ENCODE measurements at regions not wholly inside any gene's neighbourhood (a gene's known extent, or its start where the extent isn't known, plus 50 kb on each side); places are given as distances from the start of the nearest gene placed in this dataset.

DNA sequence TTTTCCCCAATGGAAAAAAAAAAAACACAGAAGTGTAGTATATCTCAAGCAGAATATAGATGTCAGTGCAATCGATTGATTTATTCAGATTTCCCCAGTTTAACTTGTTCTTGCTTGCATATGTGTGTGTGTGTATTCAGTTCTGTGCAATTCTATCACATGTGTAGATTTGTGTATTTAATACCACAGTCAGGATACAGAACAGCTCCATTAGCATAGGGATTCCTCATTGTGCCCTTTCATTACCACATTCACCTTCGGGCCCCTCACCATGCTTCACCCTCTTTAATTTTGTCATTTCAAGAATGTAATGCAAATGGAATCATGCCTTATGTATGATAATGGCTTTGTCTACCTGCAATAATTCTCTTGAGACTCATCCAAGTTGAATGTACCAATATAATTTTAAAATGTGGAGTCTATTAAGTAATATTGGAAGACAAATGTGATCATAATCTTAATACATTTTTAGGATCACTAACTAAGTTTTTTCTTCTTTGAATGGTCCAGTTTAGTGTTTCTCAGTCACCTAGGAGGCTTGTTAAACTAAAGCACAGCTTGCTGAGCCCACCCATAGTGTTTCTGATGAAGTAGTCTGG is 187.9 kb downstream of the TENT5A start:
- ATAC-seq (no peak), DNase-seq (ENCODE audit: low read depth in 1 of 2, low spot score in 1 of 2) (no peak), FAIRE-seq (no peak)
- WGBS (ENCODE audit: missing lambda C conversion rate): 46% methylated on average over 2 of the region's 2 CpGs
- peaks cover 3% of the 10 kb centered on the region; the same call in 1 of the 3 replicates for H3K4me1 ChIP-seq
- H3K4me3 ChIP-seq: no peak overlapping the region
- H3K9me3 ChIP-seq: no peaks in the 10 kb centered on the region
- H3K27ac ChIP-seq: no peak overlapping the region
- no peak overlapping the region for H3K4me2 ChIP-seq
- ChIA-PET CTCF (no interaction called here), POLR2A (no interaction called here)
- TF ChIP-seq KDM1A (IDR thresholded peaks at IDR 0.05; ENCODE audit: low read depth) (no peak), FOSB (CRISPR knock-in tag; IDR thresholded peaks at IDR 0.05) (no peak), CEBPB (IDR thresholded peaks at IDR 0.05) (no peak), PHF8 (IDR thresholded peaks at IDR 0.05; ENCODE audit: borderline replicate concordance, low read depth) (no peak), ZFP36 (IDR thresholded peaks at IDR 0.05; ENCODE audit: borderline replicate concordance, partially characterized antibody) (no peak), HDAC2 (IDR thresholded peaks at IDR 0.05) (no peak), CBX2 (IDR thresholded peaks at IDR 0.05; ENCODE audit: borderline replicate concordance, low read depth) (no peak), CHD4 (IDR thresholded peaks at IDR 0.05; ENCODE audit: borderline replicate concordance) (no peak)
- TF ChIP-seq, protein P1, sequence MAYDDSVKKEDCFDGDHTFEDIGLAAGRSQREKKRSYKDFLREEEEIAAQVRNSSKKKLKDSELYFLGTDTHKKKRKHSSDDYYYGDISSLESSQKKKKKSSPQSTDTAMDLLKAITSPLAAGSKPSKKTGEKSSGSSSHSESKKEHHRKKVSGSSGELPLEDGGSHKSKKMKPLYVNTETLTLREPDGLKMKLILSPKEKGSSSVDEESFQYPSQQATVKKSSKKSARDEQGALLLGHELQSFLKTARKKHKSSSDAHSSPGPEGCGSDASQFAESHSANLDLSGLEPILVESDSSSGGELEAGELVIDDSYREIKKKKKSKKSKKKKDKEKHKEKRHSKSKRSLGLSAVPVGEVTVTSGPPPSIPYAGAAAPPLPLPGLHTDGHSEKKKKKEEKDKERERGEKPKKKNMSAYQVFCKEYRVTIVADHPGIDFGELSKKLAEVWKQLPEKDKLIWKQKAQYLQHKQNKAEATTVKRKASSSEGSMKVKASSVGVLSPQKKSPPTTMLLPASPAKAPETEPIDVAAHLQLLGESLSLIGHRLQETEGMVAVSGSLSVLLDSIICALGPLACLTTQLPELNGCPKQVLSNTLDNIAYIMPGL (CRISPR knock-in tag; IDR thresholded peaks at IDR 0.05; ENCODE audit: borderline replicate concordance): no peak
- TF ChIP-seq, protein P2, sequence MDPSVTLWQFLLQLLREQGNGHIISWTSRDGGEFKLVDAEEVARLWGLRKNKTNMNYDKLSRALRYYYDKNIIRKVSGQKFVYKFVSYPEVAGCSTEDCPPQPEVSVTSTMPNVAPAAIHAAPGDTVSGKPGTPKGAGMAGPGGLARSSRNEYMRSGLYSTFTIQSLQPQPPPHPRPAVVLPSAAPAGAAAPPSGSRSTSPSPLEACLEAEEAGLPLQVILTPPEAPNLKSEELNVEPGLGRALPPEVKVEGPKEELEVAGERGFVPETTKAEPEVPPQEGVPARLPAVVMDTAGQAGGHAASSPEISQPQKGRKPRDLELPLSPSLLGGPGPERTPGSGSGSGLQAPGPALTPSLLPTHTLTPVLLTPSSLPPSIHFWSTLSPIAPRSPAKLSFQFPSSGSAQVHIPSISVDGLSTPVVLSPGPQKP (IDR thresholded peaks at IDR 0.05; ENCODE audit: low read depth, low read length): no peak
- TF ChIP-seq, protein P3, sequence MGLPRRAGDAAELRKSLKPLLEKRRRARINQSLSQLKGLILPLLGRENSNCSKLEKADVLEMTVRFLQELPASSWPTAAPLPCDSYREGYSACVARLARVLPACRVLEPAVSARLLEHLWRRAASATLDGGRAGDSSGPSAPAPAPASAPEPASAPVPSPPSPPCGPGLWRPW (IDR thresholded peaks at IDR 0.05): no peak
- TF ChIP-seq, protein P4, sequence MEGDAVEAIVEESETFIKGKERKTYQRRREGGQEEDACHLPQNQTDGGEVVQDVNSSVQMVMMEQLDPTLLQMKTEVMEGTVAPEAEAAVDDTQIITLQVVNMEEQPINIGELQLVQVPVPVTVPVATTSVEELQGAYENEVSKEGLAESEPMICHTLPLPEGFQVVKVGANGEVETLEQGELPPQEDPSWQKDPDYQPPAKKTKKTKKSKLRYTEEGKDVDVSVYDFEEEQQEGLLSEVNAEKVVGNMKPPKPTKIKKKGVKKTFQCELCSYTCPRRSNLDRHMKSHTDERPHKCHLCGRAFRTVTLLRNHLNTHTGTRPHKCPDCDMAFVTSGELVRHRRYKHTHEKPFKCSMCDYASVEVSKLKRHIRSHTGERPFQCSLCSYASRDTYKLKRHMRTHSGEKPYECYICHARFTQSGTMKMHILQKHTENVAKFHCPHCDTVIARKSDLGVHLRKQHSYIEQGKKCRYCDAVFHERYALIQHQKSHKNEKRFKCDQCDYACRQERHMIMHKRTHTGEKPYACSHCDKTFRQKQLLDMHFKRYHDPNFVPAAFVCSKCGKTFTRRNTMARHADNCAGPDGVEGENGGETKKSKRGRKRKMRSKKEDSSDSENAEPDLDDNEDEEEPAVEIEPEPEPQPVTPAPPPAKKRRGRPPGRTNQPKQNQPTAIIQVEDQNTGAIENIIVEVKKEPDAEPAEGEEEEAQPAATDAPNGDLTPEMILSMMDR (IDR thresholded peaks at IDR 0.05): no peak

DNA sequence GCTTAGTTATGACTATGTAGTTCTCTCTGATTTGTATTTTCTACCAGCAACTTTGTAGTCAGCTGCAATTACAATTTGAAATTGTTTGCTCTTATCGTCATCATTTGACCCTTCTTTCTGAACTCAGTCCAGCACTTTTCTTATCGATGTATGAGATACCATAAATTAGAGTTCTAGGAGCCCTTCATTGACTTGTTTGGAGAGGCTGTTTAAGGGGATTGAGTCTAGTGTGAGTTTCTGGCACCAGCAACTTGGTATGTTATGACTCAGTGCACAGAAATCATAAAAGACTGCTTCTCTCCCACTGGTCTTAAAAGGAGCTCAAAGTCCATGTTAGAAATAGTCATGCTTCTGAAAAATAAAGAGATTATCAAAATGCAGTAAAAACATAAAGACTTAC is 190.3 kb downstream of the TENT5A start:
- peak; percentile 50 to 68; a peak in 3 of 6 replicates for ATAC-seq
- DNase-seq (ENCODE audit: low read depth in 1 of 2, low spot score in 1 of 2): peak; percentile 1 to 29
- Histone ChIP-seq H3K27ac (no peak overlapping the region), H3K9me3 (no peaks in the 10 kb centered on the region), H3K4me2 (peak overlapping the region; percentile 49; the same call in 2 of the 3 replicates), H3K4me3 (no peak overlapping the region), H3K4me1 (peaks cover 3% of the 10 kb centered on the region; the same call in 1 of the 3 replicates)
- WGBS (ENCODE audit: missing lambda C conversion rate): 2% methylated on average over 2 of the region's 2 CpGs
- ChIA-PET POLR2A (no interaction called here), CTCF (no interaction called here)
- TF ChIP-seq MAZ (IDR thresholded peaks at IDR 0.05; ENCODE audit: borderline replicate concordance, low read depth, low read length): no peak
- TF ChIP-seq POLR2AphosphoS2 (conservative IDR thresholded peaks at IDR 0.05; ENCODE audit: low read length): no peak
- TF ChIP-seq GATA3 (IDR thresholded peaks at IDR 0.05; ENCODE audit: borderline replicate concordance): no peak
- TF ChIP-seq, protein P5, sequence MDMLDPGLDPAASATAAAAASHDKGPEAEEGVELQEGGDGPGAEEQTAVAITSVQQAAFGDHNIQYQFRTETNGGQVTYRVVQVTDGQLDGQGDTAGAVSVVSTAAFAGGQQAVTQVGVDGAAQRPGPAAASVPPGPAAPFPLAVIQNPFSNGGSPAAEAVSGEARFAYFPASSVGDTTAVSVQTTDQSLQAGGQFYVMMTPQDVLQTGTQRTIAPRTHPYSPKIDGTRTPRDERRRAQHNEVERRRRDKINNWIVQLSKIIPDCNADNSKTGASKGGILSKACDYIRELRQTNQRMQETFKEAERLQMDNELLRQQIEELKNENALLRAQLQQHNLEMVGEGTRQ (IDR thresholded peaks at IDR 0.05): no peak
- no peak for TF ChIP-seq TFCP2L1 (CRISPR knock-in tag; IDR thresholded peaks at IDR 0.05)
- no peak for TF ChIP-seq EP300 (IDR thresholded peaks at IDR 0.05)
- TF ChIP-seq, protein P2 (IDR thresholded peaks at IDR 0.05; ENCODE audit: low read depth, low read length): no peak
- TF ChIP-seq, protein P6, sequence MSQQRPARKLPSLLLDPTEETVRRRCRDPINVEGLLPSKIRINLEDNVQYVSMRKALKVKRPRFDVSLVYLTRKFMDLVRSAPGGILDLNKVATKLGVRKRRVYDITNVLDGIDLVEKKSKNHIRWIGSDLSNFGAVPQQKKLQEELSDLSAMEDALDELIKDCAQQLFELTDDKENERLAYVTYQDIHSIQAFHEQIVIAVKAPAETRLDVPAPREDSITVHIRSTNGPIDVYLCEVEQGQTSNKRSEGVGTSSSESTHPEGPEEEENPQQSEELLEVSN (IDR thresholded peaks at IDR 0.05; ENCODE audit: borderline replicate concordance, low read depth): no peak
- no peak for TF ChIP-seq PHF8 (IDR thresholded peaks at IDR 0.05; ENCODE audit: borderline replicate concordance, low read depth)
- TF ChIP-seq EHF (CRISPR knock-in tag; IDR thresholded peaks at IDR 0.05): no peak
- TF ChIP-seq SMC3 (IDR thresholded peaks at IDR 0.05): no peak
- TF ChIP-seq, protein P7, sequence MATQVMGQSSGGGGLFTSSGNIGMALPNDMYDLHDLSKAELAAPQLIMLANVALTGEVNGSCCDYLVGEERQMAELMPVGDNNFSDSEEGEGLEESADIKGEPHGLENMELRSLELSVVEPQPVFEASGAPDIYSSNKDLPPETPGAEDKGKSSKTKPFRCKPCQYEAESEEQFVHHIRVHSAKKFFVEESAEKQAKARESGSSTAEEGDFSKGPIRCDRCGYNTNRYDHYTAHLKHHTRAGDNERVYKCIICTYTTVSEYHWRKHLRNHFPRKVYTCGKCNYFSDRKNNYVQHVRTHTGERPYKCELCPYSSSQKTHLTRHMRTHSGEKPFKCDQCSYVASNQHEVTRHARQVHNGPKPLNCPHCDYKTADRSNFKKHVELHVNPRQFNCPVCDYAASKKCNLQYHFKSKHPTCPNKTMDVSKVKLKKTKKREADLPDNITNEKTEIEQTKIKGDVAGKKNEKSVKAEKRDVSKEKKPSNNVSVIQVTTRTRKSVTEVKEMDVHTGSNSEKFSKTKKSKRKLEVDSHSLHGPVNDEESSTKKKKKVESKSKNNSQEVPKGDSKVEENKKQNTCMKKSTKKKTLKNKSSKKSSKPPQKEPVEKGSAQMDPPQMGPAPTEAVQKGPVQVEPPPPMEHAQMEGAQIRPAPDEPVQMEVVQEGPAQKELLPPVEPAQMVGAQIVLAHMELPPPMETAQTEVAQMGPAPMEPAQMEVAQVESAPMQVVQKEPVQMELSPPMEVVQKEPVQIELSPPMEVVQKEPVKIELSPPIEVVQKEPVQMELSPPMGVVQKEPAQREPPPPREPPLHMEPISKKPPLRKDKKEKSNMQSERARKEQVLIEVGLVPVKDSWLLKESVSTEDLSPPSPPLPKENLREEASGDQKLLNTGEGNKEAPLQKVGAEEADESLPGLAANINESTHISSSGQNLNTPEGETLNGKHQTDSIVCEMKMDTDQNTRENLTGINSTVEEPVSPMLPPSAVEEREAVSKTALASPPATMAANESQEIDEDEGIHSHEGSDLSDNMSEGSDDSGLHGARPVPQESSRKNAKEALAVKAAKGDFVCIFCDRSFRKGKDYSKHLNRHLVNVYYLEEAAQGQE (IDR thresholded peaks at IDR 0.05): no peak
- no peak for TF ChIP-seq BHLHE40 (IDR thresholded peaks at IDR 0.05; ENCODE audit: low read depth, low read length)
- TF ChIP-seq ZC3H11A (IDR thresholded peaks at IDR 0.05): no peak
- FAIRE-seq: no peak
